IMR-90 (cell line): ENCODE measurements at regions not wholly inside any gene's neighbourhood (a gene's known extent, or its start where the extent isn't known, plus 50 kb on each side); places are given as distances from the start of the nearest gene placed in this dataset.

Source experiments
- MAFK ChIP-seq: IDR thresholded peaks from 2 replicates; pipeline ENCODE4 v1.6.1; 2012; ENCODE audit warnings: low read depth, low read length, improper control_type of control experiment
- TF ChIP-seq, protein P1 (sequence below): conservative IDR thresholded peaks from 2 replicates; pipeline ENCODE4 v1.5.1; 2012; ENCODE audit warnings: mild to moderate bottlenecking, low read depth, low read length, improper control_type of control experiment

DNA sequence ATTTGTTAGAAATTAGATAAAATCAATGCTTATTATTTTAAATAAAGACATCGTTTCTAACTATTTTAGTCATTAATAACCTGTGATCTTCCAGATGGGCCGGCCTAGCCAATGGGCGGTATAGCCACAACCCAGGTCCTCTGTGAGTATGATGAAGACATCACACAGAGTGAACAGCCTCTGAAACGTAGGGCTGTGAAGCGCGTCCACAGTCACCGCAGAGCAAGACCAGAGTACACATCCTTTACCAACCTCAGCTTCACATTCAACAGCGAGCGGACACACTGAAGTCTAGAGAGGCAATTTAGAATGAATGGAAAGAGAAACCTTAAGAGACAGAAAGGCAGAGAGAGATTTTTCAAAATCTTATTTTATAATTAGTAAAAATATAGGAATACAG is 125.0 kb upstream of the RPS6KA2 start:
- TF ChIP-seq, protein P1, sequence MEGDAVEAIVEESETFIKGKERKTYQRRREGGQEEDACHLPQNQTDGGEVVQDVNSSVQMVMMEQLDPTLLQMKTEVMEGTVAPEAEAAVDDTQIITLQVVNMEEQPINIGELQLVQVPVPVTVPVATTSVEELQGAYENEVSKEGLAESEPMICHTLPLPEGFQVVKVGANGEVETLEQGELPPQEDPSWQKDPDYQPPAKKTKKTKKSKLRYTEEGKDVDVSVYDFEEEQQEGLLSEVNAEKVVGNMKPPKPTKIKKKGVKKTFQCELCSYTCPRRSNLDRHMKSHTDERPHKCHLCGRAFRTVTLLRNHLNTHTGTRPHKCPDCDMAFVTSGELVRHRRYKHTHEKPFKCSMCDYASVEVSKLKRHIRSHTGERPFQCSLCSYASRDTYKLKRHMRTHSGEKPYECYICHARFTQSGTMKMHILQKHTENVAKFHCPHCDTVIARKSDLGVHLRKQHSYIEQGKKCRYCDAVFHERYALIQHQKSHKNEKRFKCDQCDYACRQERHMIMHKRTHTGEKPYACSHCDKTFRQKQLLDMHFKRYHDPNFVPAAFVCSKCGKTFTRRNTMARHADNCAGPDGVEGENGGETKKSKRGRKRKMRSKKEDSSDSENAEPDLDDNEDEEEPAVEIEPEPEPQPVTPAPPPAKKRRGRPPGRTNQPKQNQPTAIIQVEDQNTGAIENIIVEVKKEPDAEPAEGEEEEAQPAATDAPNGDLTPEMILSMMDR, result no peak
- no peak for TF ChIP-seq MAFK
